ENCODE measurements at regions not wholly inside any gene's neighbourhood (a gene's known extent, or its start where the extent isn't known, plus 50 kb on each side); places are given as distances from the start of the nearest gene placed in this dataset.

DNA sequence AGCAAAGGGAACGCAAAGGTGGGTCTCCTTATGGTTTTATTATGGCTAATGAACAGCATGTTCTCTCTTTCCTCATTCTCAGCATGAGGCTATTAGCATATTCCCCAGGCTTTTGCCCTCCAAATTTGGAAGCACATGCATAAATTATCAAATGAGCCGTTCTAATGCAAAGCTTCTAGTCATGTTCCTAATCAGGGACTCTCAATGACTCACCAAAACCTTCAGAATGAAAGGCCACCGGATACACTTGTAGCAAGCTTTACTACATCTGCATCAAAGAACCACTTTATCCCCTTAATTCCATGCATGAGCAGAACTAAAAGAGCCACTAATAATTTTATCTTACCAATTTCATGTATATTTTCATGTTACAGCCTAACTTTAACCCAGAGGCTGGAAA, 310.5 kb downstream of the LRATD1 start:
- TF ChIP-seq, protein P1, sequence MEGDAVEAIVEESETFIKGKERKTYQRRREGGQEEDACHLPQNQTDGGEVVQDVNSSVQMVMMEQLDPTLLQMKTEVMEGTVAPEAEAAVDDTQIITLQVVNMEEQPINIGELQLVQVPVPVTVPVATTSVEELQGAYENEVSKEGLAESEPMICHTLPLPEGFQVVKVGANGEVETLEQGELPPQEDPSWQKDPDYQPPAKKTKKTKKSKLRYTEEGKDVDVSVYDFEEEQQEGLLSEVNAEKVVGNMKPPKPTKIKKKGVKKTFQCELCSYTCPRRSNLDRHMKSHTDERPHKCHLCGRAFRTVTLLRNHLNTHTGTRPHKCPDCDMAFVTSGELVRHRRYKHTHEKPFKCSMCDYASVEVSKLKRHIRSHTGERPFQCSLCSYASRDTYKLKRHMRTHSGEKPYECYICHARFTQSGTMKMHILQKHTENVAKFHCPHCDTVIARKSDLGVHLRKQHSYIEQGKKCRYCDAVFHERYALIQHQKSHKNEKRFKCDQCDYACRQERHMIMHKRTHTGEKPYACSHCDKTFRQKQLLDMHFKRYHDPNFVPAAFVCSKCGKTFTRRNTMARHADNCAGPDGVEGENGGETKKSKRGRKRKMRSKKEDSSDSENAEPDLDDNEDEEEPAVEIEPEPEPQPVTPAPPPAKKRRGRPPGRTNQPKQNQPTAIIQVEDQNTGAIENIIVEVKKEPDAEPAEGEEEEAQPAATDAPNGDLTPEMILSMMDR (conservative IDR thresholded peaks at IDR 0.05; ENCODE audit: low read depth in 2 of 2): no peak
- no peak for TF ChIP-seq EZH2phosphoT487 (IDR thresholded peaks at IDR 0.05; ENCODE audit: unreplicated experiment)
- TF ChIP-seq ZNF114 (CRISPR knock-in tag; IDR thresholded peaks at IDR 0.05): no peak
- TF ChIP-seq STAT1 (IDR thresholded peaks at IDR 0.05; ENCODE audit: unreplicated experiment): no peak
- no peak for TF ChIP-seq ZNF331 (CRISPR knock-in tag; IDR thresholded peaks at IDR 0.05; ENCODE audit: low read depth)
- TF ChIP-seq, protein P2, sequence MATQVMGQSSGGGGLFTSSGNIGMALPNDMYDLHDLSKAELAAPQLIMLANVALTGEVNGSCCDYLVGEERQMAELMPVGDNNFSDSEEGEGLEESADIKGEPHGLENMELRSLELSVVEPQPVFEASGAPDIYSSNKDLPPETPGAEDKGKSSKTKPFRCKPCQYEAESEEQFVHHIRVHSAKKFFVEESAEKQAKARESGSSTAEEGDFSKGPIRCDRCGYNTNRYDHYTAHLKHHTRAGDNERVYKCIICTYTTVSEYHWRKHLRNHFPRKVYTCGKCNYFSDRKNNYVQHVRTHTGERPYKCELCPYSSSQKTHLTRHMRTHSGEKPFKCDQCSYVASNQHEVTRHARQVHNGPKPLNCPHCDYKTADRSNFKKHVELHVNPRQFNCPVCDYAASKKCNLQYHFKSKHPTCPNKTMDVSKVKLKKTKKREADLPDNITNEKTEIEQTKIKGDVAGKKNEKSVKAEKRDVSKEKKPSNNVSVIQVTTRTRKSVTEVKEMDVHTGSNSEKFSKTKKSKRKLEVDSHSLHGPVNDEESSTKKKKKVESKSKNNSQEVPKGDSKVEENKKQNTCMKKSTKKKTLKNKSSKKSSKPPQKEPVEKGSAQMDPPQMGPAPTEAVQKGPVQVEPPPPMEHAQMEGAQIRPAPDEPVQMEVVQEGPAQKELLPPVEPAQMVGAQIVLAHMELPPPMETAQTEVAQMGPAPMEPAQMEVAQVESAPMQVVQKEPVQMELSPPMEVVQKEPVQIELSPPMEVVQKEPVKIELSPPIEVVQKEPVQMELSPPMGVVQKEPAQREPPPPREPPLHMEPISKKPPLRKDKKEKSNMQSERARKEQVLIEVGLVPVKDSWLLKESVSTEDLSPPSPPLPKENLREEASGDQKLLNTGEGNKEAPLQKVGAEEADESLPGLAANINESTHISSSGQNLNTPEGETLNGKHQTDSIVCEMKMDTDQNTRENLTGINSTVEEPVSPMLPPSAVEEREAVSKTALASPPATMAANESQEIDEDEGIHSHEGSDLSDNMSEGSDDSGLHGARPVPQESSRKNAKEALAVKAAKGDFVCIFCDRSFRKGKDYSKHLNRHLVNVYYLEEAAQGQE (IDR thresholded peaks at IDR 0.05; ENCODE audit: unreplicated experiment): no peak
- TF ChIP-seq EZH2 (IDR thresholded peaks at IDR 0.05; ENCODE audit: low read depth, unreplicated experiment): no peak
- no peak for TF ChIP-seq CREB1 (CRISPR knock-in tag; IDR thresholded peaks at IDR 0.05; ENCODE audit: low read depth)
- no peak for TF ChIP-seq POLR2AphosphoS5 (IDR thresholded peaks at IDR 0.05; ENCODE audit: low read depth)
- no peak for TF ChIP-seq NANOG (IDR thresholded peaks at IDR 0.05; ENCODE audit: borderline replicate concordance)
- TF ChIP-seq JUNB (IDR thresholded peaks at IDR 0.05; ENCODE audit: unreplicated experiment): no peak
- TF ChIP-seq, protein P3, sequence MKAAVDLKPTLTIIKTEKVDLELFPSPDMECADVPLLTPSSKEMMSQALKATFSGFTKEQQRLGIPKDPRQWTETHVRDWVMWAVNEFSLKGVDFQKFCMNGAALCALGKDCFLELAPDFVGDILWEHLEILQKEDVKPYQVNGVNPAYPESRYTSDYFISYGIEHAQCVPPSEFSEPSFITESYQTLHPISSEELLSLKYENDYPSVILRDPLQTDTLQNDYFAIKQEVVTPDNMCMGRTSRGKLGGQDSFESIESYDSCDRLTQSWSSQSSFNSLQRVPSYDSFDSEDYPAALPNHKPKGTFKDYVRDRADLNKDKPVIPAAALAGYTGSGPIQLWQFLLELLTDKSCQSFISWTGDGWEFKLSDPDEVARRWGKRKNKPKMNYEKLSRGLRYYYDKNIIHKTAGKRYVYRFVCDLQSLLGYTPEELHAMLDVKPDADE (IDR thresholded peaks at IDR 0.05): no peak

All from GM23338 (cell line).